ENCODE measurements at regions not wholly inside any gene's neighbourhood (a gene's known extent, or its start where the extent isn't known, plus 50 kb on each side); places are given as distances from the start of the nearest gene placed in this dataset.
"Not testable (repeated sequence)": the region's sequence is repeated elsewhere in the genome, so short reads cannot be mapped to it uniquely, and the experiment has no call there.

DNA sequence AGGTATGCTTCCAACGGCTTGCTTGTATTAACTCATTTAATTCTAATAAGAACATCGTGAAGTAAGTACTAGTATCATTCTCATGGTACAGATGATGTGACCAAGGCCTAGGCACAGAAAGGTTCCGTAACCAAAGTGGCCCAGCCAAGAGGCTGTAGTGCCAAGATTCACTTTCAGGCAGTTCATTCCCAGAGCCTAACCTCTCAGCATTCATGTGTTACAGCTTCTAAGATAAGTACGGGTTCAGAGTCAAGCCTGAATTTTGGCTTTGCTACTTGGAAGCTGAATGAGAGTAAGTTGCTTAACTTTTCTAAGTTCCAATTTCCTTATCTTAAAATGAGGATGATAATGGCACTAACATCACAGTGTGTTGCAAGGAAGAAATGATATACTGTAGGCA lies 379.9 kb downstream of the AEBP2 start:
- ATAC-seq, result no peak

DNA sequence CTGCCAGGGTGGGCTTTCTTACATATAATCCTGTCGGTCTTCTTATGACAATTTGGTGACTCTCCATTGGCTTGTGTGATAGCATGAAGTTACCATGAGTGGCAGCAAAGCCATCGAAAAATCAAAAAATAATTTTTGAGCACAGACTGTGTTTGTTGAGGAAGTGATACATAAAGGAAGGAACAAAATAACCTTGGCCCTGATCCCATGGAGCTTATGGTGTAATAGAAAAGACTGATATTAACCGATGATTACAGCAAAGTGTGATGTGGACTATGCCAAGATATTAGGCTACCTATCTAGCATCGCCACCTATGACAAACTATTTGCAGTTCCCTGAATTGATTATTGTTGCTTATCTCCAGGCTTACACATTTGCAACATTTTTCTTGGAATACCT lies 383.2 kb downstream of the AEBP2 start:
- no peak for DNase-seq (ENCODE audit: low spot score)
- no peak for ATAC-seq

More for the DNA sequence above, 379.9 kb downstream of the AEBP2 start:
- no peak for DNase-seq (ENCODE audit: low spot score)

DNA sequence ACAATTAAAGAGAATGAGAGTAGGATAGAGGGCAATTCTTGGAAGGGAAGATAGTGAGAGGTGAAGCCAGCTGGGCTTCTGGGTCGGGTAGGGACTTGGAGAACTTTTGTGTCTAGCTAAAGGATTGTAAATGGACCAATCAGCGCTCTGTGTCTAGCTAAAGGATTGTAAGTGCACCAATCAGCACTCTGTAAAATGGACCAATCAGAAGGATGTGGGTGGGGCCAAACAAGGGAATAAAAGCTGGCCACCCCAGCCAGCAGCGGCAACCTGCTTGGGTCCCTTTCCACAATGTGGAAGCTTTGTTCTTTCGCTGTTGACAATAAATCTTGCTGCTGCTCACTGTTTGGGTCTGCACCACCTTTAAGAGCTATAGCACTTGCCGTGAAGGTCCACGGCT lies 384.0 kb downstream of the AEBP2 start:
- DNase-seq (ENCODE audit: low spot score); ATAC-seq: not testable (repeated sequence)

DNA sequence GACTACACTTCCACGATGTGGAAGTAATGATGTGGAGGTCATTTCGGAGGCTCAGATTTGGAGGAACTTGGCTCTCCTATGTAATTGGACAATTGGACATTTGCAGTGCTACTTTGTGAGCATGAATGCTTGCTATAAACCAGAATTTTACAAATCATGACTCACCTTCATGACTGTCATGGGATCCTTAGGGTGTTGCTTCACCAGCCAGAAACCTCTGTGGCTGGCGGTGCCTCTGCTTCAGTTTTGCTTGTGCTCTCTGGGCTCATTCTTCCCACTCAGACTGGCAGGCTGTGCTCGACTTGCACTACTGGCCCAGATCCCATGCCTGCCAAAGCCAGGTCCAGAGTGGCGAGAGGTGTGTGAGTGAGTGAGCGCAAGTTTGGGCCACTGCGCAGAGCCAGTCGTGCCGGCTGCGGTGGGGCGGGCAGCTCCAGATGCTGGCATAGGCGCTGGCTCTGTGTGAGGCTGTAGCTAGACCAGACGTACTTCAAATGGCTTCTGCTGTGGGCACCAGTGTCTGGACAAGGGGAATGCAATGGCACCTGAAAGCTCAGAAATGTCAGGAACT lies 387.8 kb downstream of the AEBP2 start:
- ATAC-seq (no peak), DNase-seq (ENCODE audit: low spot score) (no peak)

DNA sequence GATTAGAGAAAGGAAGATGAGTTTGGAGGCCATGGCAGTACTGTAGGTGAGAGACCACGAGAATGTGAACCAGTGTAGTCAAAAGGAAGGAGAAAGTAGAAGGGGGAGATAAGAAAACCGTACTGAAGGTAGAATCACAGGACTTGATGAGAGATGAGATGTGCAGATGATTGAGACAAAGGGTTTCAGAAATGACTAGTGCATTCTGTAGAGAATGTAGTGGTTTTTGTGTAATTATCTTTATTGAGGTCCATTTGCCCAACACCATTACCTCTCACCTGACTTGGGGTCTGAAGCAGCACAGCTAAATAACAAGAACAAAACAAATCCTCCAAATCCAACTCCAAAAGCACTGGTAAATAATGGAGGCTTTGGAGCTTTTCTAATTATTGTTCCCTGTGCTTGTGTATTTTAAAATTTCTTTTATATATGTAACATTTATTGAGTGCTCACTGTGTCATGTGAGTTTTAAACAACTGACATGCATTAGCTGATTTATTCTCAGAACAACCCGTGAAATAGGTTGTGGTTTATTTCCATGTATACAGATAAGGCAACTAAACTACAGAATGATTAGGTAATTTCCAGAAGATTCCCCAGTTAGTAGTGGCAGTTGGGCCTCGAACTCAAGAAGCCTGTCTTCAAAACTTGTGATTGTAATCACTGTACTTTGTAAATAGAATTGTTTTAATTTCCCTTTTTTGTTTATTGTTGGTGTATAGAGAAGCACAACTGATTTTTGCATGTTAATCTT lies 390.0 kb downstream of the AEBP2 start:
- DNase-seq (ENCODE audit: low spot score), result no peak
- ATAC-seq, result no peak

DNA sequence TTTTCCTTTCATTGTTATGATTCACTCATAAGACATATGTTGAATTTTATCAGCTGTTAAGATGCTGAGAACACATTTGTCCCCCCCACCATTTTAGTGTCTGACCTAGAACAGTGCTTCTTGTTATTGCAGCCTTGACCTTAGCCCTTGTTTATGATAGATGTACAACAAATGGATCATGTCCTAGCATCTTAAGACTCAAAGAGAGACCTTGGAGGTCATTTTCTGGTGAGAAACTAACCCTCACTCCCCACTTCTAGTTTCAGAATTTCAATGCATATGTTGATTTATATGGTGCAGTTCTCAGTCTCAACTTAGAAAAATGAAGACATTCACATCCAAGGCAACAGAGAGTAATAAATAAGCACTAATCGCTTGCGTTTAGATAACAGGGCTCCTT lies 391.2 kb downstream of the AEBP2 start:
- ATAC-seq (no peak), DNase-seq (ENCODE audit: low spot score) (no peak)

DNA sequence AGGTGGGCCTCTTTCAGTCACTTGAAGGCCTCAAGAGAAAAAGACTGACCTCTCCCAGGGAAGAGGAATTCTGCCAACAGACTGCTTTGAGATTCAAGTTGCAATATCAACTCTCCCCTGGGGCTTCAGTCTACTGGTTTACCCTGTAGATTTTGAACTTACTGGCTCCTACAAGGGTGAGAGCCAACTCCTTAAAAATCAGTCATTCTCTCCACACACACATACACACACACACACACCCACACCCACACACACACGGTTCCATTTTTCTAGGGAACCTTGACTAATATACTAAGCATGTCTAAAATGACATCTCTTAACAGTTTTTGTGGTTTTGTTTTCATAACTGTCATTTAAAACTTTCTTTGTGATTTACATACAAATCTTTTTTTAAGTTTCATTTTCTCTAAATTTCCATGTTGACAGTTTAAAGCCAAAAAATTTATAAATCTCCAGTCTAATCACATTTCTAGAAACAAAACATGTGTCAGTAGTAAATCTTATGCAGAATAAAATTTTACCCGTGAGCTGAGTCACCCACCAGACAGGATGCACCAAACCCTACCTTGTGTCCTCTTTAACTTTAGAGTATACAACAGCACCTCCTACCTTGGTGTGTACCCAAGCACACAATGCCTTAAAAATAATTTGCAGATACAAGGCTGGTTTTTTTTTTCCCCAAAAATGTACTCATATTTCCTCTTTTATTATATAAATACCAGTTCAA lies 394.6 kb downstream of the AEBP2 start:
- no peak for DNase-seq (ENCODE audit: low spot score)
- no peak for ATAC-seq

DNA sequence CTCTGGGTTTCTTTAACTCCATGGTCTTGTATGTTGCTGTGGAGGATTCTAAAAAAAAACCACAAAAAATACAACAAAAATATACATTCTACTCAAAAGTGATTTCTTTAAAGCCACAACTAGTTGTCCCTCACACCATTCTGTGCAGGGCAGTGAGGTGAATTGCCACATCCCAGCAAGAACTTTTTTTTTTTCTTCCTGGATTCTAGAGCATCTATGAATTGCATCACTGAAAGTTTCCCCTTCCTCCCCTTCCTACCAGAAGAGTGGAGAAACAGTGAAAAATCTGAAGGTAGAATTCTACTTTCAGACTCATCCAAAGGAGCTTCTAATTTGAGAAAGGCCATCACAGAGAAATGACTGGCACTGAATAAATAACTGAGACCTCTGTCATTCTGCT lies 395.3 kb downstream of the AEBP2 start:
- no peak for DNase-seq (ENCODE audit: low spot score)

DNA sequence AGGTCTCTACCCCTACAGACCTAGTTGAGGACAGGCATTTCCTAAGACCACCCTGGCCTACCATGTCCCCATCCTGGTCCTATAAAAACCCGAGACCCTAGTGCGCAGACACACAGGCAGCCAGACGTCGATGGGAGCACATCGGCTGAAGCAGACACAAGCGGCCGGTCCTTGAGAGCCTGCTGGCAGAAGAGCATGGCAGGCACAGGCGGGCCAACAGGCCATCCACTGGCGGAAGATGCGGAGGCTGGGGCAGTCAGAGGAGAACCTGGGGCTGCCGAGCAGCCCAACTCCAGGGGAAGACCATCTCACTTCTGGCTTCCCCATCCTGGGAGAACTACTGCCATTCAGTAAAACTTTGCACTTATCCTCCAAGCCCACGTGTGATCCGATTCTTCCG lies 396.8 kb downstream of the AEBP2 start:
- ATAC-seq (no peak), DNase-seq (ENCODE audit: low spot score) (no peak)

More for the DNA sequence above, 395.3 kb downstream of the AEBP2 start:
- ATAC-seq, result no peak

DNA sequence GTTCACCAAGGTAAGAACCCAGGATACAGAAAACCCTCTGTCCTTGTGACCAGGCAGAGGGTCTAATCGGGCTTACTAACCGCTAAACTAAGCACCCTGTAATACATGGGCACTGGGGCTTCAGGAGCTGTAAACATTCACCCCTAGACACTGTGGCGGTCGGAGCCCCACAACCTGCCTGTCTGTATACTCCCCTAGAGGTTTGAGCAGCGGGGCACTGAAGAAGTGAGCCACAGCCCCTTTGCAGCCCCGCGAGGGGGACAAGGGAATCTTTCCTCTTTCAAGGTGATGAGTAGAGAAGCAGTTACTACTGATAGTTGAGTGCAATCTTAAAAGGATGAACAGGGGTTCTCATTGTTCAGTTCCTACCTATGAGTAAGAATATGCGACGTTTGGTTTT lies 397.2 kb downstream of the AEBP2 start:
- no peak for ATAC-seq
- no peak for DNase-seq (ENCODE audit: low spot score)

DNA sequence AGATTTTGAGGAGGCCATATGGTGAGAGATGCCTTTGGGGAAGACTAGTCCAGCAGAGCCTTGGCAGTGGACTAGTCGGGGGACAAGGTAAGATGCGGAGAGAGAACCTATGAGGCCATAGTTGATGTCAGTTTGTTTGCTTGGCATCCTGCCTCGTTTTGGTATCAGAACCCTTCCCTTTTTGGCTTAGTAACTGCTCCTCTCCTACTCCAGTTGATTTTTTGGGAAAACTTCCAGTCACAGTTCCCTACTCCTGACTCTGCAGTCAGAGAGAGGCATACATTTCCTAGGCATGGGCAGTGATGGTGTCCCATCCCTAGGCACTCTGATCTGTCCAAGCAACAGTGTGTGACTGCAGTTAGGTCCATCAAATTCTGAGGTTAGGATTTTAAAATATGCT lies 398.3 kb downstream of the AEBP2 start:
- ATAC-seq, result no peak

DNA sequence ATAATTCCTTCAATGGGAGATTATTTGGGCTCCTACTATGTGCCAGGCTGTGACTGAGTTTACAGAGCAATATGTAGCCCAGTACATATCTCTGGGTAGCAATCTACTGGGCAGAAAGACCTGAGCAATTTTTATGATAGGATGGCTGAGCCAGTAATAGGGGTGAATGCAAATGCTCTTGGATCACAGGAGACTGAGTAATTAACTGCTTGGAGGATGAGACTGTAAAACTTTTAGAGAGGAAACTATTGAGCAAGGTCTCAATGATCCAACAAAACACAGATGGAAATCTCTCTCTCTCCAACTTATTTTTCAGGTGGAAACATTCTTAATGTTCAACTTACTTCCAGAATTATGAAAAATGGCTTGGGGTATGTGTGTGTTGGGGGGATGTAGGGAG lies 402.2 kb downstream of the AEBP2 start:
- DNase-seq (ENCODE audit: low spot score) (no peak), ATAC-seq (no peak)

More for the DNA sequence above, 398.3 kb downstream of the AEBP2 start:
- DNase-seq (ENCODE audit: low spot score), result no peak

DNA sequence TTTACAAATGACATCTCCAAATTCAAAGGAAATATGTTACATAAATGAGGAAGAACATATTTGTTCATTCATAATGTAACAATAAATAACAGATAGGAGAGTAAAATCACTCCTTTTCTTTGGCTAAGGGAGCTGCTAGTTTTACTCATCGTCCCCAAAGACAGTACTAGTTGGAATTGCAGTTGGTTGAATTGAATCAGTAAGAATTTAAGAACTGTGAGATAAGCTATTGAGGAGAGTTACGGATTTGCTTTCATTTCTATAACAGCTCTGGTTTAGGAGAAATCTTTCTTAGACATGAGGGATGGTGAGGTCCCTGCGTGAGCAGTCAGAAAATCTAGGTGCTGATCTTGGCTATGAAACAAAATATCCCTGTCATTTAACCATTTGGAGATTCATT lies 402.8 kb downstream of the AEBP2 start:
- ATAC-seq, result no peak
- no peak for DNase-seq (ENCODE audit: low spot score)

DNA sequence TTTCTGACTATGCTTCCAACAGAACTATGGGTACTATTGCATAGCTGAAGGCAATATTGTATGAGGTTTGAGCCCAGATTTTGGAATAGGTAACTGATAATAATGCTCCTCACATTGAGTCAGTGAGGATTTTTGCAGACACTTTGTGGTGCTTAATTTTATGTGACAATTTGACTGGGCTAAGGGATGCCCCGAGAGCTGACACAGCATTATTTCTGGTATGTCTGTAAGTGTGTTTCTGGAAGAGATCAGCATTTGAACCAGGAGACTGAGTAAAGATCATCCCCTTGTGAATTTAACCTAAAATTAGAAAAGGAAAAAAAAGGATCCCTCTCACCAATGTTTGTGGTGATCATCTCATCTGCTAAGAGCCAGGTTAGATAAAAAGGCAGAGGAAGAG lies 404.9 kb downstream of the AEBP2 start:
- DNase-seq (ENCODE audit: low spot score), result no peak
- ATAC-seq, result no peak

DNA sequence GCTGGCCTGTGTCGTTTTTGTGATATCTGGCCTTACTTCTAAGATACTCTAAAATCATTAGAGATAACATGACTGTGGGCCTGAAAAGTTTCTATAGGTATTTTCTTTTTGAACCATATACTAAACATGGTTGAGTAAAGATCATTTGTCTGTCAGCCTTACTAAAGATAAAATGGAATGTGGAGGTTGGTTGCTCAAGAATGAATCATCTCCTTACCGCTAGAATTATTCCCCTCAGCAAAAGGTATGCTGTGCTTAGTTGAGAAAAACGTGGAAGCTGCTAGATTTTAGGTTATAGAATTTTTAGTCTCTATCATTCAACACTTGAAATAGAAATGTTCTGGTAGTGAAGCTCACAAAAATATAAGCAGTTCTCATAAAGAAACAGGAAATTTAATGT lies 407.3 kb downstream of the AEBP2 start:
- no peak for ATAC-seq
- DNase-seq (ENCODE audit: low spot score), result no peak

DNA sequence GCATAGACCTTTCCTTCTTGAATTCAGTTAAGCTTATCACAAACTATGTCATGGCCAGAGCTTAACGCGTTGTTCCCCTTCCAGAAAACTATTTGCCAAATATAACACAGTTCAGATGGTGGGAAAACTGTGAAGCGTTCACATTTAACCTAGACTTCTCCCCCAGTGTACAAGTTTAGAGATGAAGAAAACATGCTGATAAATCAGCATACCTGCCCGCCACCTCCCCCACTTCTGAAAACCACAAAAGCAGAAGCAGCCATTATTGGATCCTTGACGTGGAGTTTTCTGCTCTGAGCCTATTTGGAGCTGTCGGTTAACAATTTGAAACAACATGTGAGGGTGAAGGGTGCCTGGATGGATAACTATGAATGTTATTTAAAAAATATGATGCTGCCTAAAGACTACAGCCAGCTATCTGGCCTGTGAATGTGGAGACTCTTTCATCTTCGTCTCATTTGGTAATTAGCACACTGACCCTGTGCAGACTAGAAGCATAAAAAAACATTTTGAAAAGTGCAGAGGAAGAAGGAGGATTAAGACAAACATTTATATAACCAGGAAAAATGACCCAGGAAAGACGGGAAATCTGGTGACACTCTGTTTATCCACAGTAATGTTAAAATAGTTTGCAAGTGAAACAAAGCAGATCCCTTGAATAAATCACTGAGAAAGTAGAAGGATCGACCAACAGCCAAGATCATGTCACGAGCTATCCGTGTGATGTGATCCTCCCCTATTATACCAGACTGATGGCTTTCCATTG lies 408.2 kb downstream of the AEBP2 start:
- ATAC-seq, result peak; percentile 47
- DNase-seq (ENCODE audit: low spot score), result no peak

DNA sequence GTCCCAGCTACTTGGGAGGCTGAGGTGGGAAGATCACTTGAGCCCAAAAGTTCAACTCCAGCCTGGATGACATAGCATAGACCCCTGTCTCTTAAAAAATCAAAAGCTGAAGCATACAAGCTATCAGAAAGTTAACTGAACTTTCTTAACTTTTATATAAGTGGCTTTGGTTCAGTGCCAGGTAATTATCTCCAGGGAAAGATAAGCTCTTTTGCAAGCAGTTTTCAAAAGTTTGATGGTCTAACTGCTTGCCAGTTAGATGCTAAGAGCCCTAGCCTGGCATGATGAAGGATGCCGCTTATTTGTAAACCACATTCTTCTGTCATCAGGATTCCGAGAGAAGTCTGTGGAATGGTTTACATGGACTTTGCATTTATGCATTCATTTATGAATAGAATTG lies 409.1 kb downstream of the AEBP2 start:
- no peak for DNase-seq (ENCODE audit: low spot score)
- ATAC-seq, result no peak

DNA sequence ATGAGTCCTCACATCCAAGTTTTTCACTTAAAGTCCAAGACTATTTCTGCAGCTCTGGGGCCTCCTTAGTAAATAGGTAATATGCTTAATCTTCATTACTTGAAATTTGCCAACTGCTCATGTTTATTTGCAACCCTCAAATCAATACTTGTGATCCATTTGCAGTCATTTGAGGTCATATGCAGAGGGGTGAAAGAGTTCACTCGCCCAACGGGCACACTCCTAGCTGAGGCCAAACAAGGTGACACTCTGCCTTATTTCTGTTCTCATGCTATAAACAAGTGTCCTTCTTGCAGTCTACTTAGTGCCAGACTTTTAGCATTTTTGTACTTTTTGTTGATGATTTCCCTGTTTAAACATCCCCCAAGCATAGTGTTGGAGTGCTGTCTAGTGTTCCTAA lies 409.9 kb downstream of the AEBP2 start:
- ATAC-seq (peak; percentile 76), DNase-seq (ENCODE audit: low spot score) (no peak)

DNA sequence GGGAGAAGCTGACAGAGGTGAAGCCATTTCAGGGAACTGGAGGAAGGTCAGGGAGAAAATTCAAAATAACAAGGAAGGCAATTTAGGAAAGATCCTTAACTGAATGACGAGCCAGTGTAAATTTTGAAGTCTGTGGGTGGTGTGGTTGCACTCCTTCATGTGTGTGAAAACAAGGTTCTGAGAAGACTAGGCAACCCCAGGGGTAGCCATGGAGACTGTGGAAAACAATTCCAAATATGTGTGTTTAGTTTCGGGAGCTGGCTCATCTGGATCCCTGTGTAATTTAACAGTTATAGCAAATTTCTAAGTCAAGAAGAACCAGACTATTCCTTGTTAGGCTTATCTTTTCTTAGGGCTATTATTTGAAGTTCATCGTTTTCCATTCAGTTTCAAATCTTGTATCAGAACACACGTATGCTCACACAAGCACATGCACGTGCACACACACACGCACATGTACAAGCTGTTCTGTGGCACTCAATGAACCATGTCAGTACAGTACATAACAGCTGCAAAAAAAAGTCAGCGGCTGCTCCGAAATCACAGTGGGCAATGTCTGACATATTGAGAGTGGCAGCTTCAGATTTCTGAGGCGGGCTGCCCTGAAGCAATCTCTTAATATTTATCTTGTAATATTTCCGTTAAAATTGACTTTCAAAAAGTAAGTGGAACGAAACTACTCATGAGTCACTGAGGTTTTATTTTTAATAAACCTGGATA lies 411.2 kb downstream of the AEBP2 start:
- ATAC-seq (no peak), DNase-seq (ENCODE audit: low spot score) (no peak)

DNA sequence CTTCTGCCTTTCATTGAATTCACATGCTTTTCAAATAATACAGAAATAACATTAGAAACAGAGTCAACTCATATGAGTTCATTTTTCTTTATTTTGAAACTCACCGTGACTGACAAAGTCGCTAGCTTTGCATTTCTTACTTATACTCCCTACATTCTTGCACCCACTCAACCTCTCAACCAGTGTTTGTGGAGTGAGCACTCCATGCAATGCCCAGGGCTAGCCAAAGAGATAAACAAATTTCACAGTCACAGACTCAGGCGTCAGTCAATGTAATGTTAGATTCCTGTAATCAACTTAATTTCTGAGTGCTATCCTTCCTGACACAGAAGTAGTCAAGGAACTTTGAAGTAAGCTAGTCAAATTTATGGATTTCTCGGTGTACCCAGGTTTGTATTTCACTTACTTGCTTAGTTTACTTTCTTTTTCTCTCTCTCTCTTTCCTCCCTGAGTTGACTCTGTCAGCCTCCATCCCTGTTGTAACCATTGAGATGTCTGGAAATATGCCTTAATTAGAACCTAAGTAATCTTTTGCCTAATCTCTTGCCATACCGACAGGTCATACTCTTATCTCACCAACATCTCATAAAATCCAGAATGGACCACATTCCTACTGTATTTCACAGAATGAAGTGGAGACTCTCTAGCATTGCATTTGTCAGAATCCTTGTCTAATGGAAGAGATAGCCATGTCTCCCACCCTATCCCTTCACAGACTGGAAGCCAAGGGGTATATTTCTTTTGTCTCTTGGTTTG lies 413.0 kb downstream of the AEBP2 start:
- DNase-seq (ENCODE audit: low spot score) (no peak), ATAC-seq (no peak)

Measured in left lobe of liver (tissue), 2 donors.